MM.1S (cell line): ENCODE measurements at regions not wholly inside any gene's neighbourhood (a gene's known extent, or its start where the extent isn't known, plus 50 kb on each side); places are given as distances from the start of the nearest gene placed in this dataset.

ENCODE experiments used
- DNase-seq: peaks from one replicate; pipeline ENCODE4 v3.0.0-alpha.2; 2015
- H2AFZ ChIP-seq: fragments of 300-600 bp; sonication (generic); 2 replicates; pipeline ENCODE4 v1.6.0; 2016; ENCODE audit warnings: antibody characterized with exemption, low read length
- H3F3A ChIP-seq: fragments of 300-600 bp; sonication (generic); 2 replicates; pipeline ENCODE4 v1.6.1; 2016; ENCODE audit warnings: mild to moderate bottlenecking, antibody characterized with exemption, low read length, moderate library complexity, mixed read lengths; ENCODE audit not compliant: insufficient read depth
- H3K27ac ChIP-seq: fragments of 300-600 bp; sonication (generic); 2 replicates; pipeline ENCODE4 v1.5.1; 2016; ENCODE audit warnings: mild to moderate bottlenecking, low read length
- H3K27me3 ChIP-seq: fragments of 300-600 bp; sonication (generic); replicated peaks from 2 replicates; pipeline ENCODE4 v1.6.0; 2016; ENCODE audit warnings: low read length; ENCODE audit not compliant: insufficient read depth
- H3K36me3 ChIP-seq: fragments of 300-600 bp; sonication (generic); replicated peaks from 2 replicates; pipeline ENCODE4 v1.6.1; 2016; ENCODE audit warnings: mild to moderate bottlenecking, low read length, mixed read lengths; ENCODE audit not compliant: insufficient read depth
- H3K4me1 ChIP-seq: fragments of 300-600 bp; sonication (generic); 2 replicates; pipeline ENCODE4 v1.6.1; 2016; ENCODE audit warnings: low read length, mixed read lengths
- H3K4me2 ChIP-seq: fragments of 300-600 bp; sonication (generic); 2 replicates; pipeline ENCODE4 v1.6.0; 2016; ENCODE audit warnings: low read depth, low read length
- H3K4me3 ChIP-seq: fragments of 300-600 bp; sonication (generic); 2 replicates; pipeline ENCODE4 v1.5.1; 2016; ENCODE audit warnings: low read length, mixed read lengths
- H3K79me2 ChIP-seq: fragments of 300-600 bp; sonication (generic); 2 replicates; pipeline ENCODE4 v1.6.1; 2016; ENCODE audit warnings: mixed run types, low read length, mixed read lengths
- H3K9ac ChIP-seq: fragments of 300-600 bp; sonication (generic); 2 replicates; pipeline ENCODE4 v1.6.1; 2016; ENCODE audit warnings: low read length, mixed read lengths
- H3K9me2 ChIP-seq: fragments of 300-600 bp; sonication (generic); replicated peaks from 2 replicates; pipeline ENCODE4 v1.6.1; 2016; ENCODE audit warnings: mild to moderate bottlenecking, low read length, mixed read lengths; ENCODE audit not compliant: insufficient read depth
- H3K9me3 ChIP-seq: fragments of 300-600 bp; sonication (generic); replicated peaks from 2 replicates; pipeline ENCODE4 v1.6.1; 2016; ENCODE audit warnings: mild to moderate bottlenecking, low read length, mixed read lengths; ENCODE audit not compliant: insufficient read depth
- H4K20me1 ChIP-seq: fragments of 300-600 bp; sonication (generic); 2 replicates; pipeline ENCODE4 v1.6.1; 2016; ENCODE audit warnings: mild to moderate bottlenecking, low read length, moderate library complexity, mixed read lengths; ENCODE audit not compliant: insufficient read depth
- CTCF ChIP-seq: fragments of 300-600 bp; sonication (generic); IDR thresholded peaks from 2 replicates; pipeline ENCODE4 v1.5.1; 2016; ENCODE audit warnings: antibody characterized with exemption, low read length, mixed read lengths
- EZH2 ChIP-seq: fragments of 300-600 bp; sonication (generic); optimal IDR thresholded peaks from 2 replicates; pipeline ENCODE3; 2017; ENCODE audit warnings: low read depth, mild to moderate bottlenecking, antibody characterized with exemption, low read length, mixed read lengths
- EZH2phosphoT487 ChIP-seq: fragments of 300-600 bp; sonication (generic); IDR thresholded peaks from 2 replicates; pipeline ENCODE4 v1.6.1; 2018; ENCODE audit warnings: antibody characterized with exemption, low read length

GRCh38 chr3:30193625-30194044 is 412.8 kb upstream of the TGFBR2 start:
- H3K36me3 ChIP-seq = no peaks in the 10 kb centered on the region

GRCh38 chr3:30195352-30195751 is 411.0 kb upstream of the TGFBR2 start:
- Histone ChIP-seq H3K27ac (no peak overlapping the region), H3K4me2 (no peak overlapping the region)

More at GRCh38 chr3:30193625-30194044, 412.8 kb upstream of the TGFBR2 start:
- H4K20me1 ChIP-seq = no peaks in the 10 kb centered on the region
- no peak for DNase-seq
- peaks cover 14% of the 10 kb centered on the region for H3K4me1 ChIP-seq
- no peak overlapping the region for H3K27ac ChIP-seq
- no peaks in the 10 kb centered on the region for H3F3A ChIP-seq
- no peak overlapping the region for H3K4me3 ChIP-seq
- no peaks in the 10 kb centered on the region for H3K9me3 ChIP-seq
- no peaks in the 10 kb centered on the region for H3K27me3 ChIP-seq
- H3K9me2 ChIP-seq = no peaks in the 10 kb centered on the region
- H3K79me2 ChIP-seq = no peaks in the 10 kb centered on the region
- no peak for TF ChIP-seq EZH2
- TF ChIP-seq CTCF = no peak
- TF ChIP-seq EZH2phosphoT487 = no peak
- no peak overlapping the region for H3K9ac ChIP-seq
- no peak overlapping the region for H3K4me2 ChIP-seq
- no peak overlapping the region for H2AFZ ChIP-seq

DNA sequence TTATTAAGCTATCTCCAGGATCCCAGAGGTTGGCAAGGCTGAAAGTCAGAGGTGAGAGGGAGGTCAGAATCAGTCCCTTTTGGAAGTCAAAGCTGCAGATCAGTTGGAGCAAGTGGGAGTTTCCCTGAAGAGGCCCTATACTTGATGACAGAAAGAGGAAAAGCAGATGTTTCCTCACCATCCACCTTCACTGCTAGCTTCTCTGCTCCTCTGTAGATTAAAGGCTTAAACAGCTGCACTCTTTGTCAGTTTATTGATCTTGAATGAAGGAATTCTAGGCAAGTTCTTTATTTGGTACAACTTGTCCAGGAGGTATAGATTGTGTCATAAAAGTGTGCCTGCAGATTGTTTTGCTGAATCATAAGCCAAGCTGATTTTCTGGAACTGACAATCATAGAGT is 408.2 kb upstream of the TGFBR2 start:
- Histone ChIP-seq H3K27me3 (no peaks in the 10 kb centered on the region), H3F3A (no peaks in the 10 kb centered on the region), H3K4me2 (no peak overlapping the region), H3K4me1 (peaks cover 14% of the 10 kb centered on the region), H3K36me3 (no peaks in the 10 kb centered on the region), H3K9me3 (no peaks in the 10 kb centered on the region), H3K79me2 (no peaks in the 10 kb centered on the region), H3K9me2 (no peaks in the 10 kb centered on the region), H3K27ac (no peak overlapping the region), H3K9ac (no peak overlapping the region), H4K20me1 (no peaks in the 10 kb centered on the region), H3K4me3 (no peak overlapping the region), H2AFZ (no peak overlapping the region)
- DNase-seq = no peak
- TF ChIP-seq EZH2 = no peak
- no peak for TF ChIP-seq EZH2phosphoT487
- no peak for TF ChIP-seq CTCF

More at GRCh38 chr3:30195352-30195751, 411.0 kb upstream of the TGFBR2 start:
- TF ChIP-seq EZH2phosphoT487 = no peak
- no peak for TF ChIP-seq CTCF
- TF ChIP-seq EZH2 = no peak
- Histone ChIP-seq H3F3A (no peaks in the 10 kb centered on the region), H3K27me3 (no peaks in the 10 kb centered on the region), H2AFZ (no peak overlapping the region), H3K4me3 (no peak overlapping the region), H3K9me2 (no peaks in the 10 kb centered on the region), H4K20me1 (no peaks in the 10 kb centered on the region), H3K9ac (no peak overlapping the region), H3K36me3 (no peaks in the 10 kb centered on the region), H3K4me1 (peaks cover 14% of the 10 kb centered on the region), H3K9me3 (no peaks in the 10 kb centered on the region), H3K79me2 (no peaks in the 10 kb centered on the region)
- DNase-seq = no peak
